GM23338 (cell line): ENCODE measurements at regions not wholly inside any gene's neighbourhood (a gene's known extent, or its start where the extent isn't known, plus 50 kb on each side); places are given as distances from the start of the nearest gene placed in this dataset.

Experiments used
- ATAC-seq: fragments of 200-7000 bp; cut with Tn5 transposase; 3 replicates; pipeline ENCODE4 v1.9.1; 2020
- DNase-seq: peaks from one replicate; pipeline ENCODE4 v3.0.0-alpha.2; 2015; ENCODE audit warnings: low spot score
- H2AFZ ChIP-seq: fragments of 200-600 bp; sonication (generic); 2 replicates; pipeline ENCODE4 v1.8.0; 2016; ENCODE audit warnings: antibody characterized with exemption, mild to moderate bottlenecking, moderate library complexity
- H3F3A ChIP-seq: fragments of 200-600 bp; sonication (generic); replicated peaks from 2 replicates; pipeline ENCODE4 v1.8.0; 2017; ENCODE audit warnings: antibody characterized with exemption, mixed run types, low read depth
- H3K27ac ChIP-seq: fragments of 200-600 bp; sonication (generic); 2 replicates; pipeline ENCODE4 v1.6.1; 2016; ENCODE audit warnings: low read depth
- H3K27me3 ChIP-seq: fragments of 200-600 bp; sonication (generic); 2 replicates; pipeline ENCODE4 v1.8.0; 2016; ENCODE audit warnings: mild to moderate bottlenecking, mixed run types, moderate library complexity; ENCODE audit not compliant: insufficient read depth
- H3K36me3 ChIP-seq: fragments of 200-600 bp; sonication (generic); 2 replicates; pipeline ENCODE4 v1.8.0; 2016; ENCODE audit warnings: mild to moderate bottlenecking; ENCODE audit not compliant: insufficient read depth
- H3K4me1 ChIP-seq: fragments of 200-600 bp; sonication (generic); 2 replicates; pipeline ENCODE4 v1.8.0; 2016; ENCODE audit warnings: mild to moderate bottlenecking, moderate library complexity; ENCODE audit not compliant: insufficient read depth
- H3K4me2 ChIP-seq: fragments of 200-600 bp; sonication (generic); 2 replicates; pipeline ENCODE4 v1.7.1; 2017; ENCODE audit warnings: mixed run types
- H3K4me3 ChIP-seq: fragments of 200-600 bp; sonication (generic); 2 replicates; pipeline ENCODE4 v1.6.1; 2016; ENCODE audit warnings: mixed run types
- H3K79me2 ChIP-seq: fragments of 200-600 bp; sonication (generic); replicated peaks from 2 replicates; pipeline ENCODE4 v1.8.0; 2017; ENCODE audit warnings: mild to moderate bottlenecking; ENCODE audit not compliant: insufficient read depth
- H3K9me2 ChIP-seq: fragments of 200-600 bp; sonication (generic); 2 replicates; pipeline ENCODE4 v1.8.0; 2017; ENCODE audit not compliant: insufficient read depth
- H4K20me1 ChIP-seq: fragments of 200-600 bp; sonication (generic); replicated peaks from 2 replicates; pipeline ENCODE4 v1.8.0; 2017; ENCODE audit warnings: mild to moderate bottlenecking; ENCODE audit not compliant: insufficient read depth
- H3K27ac Mint-ChIP-seq: 2 replicates; pipeline ENCODE4 v1.8.0; 2020; ENCODE audit warnings: inconsistent platforms, mild to moderate bottlenecking, moderate library complexity, mixed read lengths
- H3K27me3 Mint-ChIP-seq: 3 replicates; pipeline ENCODE4 v1.8.0; 2022; ENCODE audit warnings: low read depth, mild to moderate bottlenecking, moderate library complexity, mixed read lengths, inconsistent platforms; ENCODE audit not compliant: insufficient read depth, poor library complexity
- H3K36me3 Mint-ChIP-seq: 3 replicates; pipeline ENCODE4 v1.8.0; 2021; ENCODE audit warnings: low read depth, mild to moderate bottlenecking, inconsistent platforms, moderate library complexity, mixed read lengths
- H3K4me1 Mint-ChIP-seq: 3 replicates; pipeline ENCODE4 v1.8.0; 2020; ENCODE audit warnings: mild to moderate bottlenecking, inconsistent platforms, mixed read lengths
- H3K4me3 Mint-ChIP-seq: 3 replicates; pipeline ENCODE4 v1.8.0; 2021; ENCODE audit warnings: moderate library complexity, mild to moderate bottlenecking, inconsistent platforms, mixed read lengths
- H3K9me3 Mint-ChIP-seq: 3 replicates; pipeline ENCODE4 v1.8.0; 2020; ENCODE audit warnings: moderate library complexity, mild to moderate bottlenecking, inconsistent platforms, mixed read lengths
- CREB1 ChIP-seq: fragments of 250-450 bp; sonication (Bioruptor Pico); IDR thresholded peaks from 2 replicates; pipeline ENCODE4 v1.5.0; 2020; ENCODE audit warnings: low read depth, mild to moderate bottlenecking, moderate library complexity
- ETS1 ChIP-seq: IDR thresholded peaks from 2 replicates; pipeline ENCODE4 v1.6.1; 2016; ENCODE audit warnings: antibody characterized with exemption
- EZH2 ChIP-seq: fragments of 200-600 bp; sonication (generic); IDR thresholded peaks from one replicate; pipeline ENCODE4 v1.8.0; 2017; ENCODE audit warnings: antibody characterized with exemption, mild to moderate bottlenecking, low read depth; ENCODE audit not compliant: unreplicated experiment
- JUNB ChIP-seq: IDR thresholded peaks from one replicate; pipeline ENCODE4 v1.6.1; 2016; ENCODE audit warnings: antibody characterized with exemption; ENCODE audit not compliant: unreplicated experiment
- NANOG ChIP-seq: IDR thresholded peaks from 2 replicates; pipeline ENCODE4 v1.6.1; 2016; ENCODE audit warnings: antibody characterized with exemption, borderline replicate concordance
- POLR2AphosphoS5 ChIP-seq: IDR thresholded peaks from 2 replicates; pipeline ENCODE4 v1.6.1; 2016; ENCODE audit warnings: antibody characterized with exemption, low read depth
- REST ChIP-seq: IDR thresholded peaks from one replicate; pipeline ENCODE4 v1.6.1; 2018; ENCODE audit warnings: antibody characterized with exemption; ENCODE audit not compliant: unreplicated experiment
- STAT1 ChIP-seq: IDR thresholded peaks from one replicate; pipeline ENCODE4 v1.6.1; 2016; ENCODE audit warnings: antibody characterized with exemption; ENCODE audit not compliant: unreplicated experiment
- TF ChIP-seq, protein P1 (sequence below), 2 experiments: fragments of 200-600 bp in 1 of 2; sonication (generic) in 1 of 2; conservative IDR thresholded peaks; 2 replicates each; pipeline versions ENCODE4 v1.5.1 to v1.6.1; 2016 to 2017; ENCODE audit warnings: antibody characterized with exemption in 2 of 2, low read depth in 2 of 2, mild to moderate bottlenecking in 2 of 2, moderate library complexity in 1 of 2

DNA sequence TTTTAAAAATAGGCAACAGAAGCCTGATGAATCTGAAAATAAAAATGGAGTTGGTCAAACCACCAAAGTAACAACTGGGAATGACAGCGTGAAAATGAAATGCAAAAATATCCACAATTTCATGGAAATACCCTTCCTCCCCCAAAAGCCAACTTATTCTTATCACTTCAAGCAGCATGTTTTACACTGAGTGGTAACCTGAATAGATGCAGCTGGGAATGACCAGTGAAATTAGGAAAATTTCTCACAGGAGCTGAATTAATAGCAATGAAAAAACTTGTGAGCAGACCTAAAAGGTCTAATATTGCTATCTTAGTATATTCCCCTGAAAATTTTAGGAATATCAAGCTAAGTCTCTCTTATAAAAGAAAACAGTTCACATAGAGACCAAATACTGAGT is 239.0 kb downstream of the PCDH18 start:
- H3K27me3 ChIP-seq = no peaks in the 10 kb centered on the region
- Mint-ChIP-seq H3K36me3 (no peaks in the 10 kb centered on the region; the same call in 2 of the 3 replicates), H3K4me3 (no peak overlapping the region), H3K27me3 (no peaks in the 10 kb centered on the region), H3K9me3 (no peaks in the 10 kb centered on the region), H3K4me1 (no peaks in the 10 kb centered on the region), H3K27ac (no peak overlapping the region)
- no peaks in the 10 kb centered on the region for H3K79me2 ChIP-seq
- no peaks in the 10 kb centered on the region for H4K20me1 ChIP-seq
- TF ChIP-seq ETS1 = no peak
- no peak for TF ChIP-seq NANOG
- TF ChIP-seq POLR2AphosphoS5 = no peak
- TF ChIP-seq, protein P1, sequence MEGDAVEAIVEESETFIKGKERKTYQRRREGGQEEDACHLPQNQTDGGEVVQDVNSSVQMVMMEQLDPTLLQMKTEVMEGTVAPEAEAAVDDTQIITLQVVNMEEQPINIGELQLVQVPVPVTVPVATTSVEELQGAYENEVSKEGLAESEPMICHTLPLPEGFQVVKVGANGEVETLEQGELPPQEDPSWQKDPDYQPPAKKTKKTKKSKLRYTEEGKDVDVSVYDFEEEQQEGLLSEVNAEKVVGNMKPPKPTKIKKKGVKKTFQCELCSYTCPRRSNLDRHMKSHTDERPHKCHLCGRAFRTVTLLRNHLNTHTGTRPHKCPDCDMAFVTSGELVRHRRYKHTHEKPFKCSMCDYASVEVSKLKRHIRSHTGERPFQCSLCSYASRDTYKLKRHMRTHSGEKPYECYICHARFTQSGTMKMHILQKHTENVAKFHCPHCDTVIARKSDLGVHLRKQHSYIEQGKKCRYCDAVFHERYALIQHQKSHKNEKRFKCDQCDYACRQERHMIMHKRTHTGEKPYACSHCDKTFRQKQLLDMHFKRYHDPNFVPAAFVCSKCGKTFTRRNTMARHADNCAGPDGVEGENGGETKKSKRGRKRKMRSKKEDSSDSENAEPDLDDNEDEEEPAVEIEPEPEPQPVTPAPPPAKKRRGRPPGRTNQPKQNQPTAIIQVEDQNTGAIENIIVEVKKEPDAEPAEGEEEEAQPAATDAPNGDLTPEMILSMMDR (conservative IDR thresholded peaks at IDR 0.05; ENCODE audit: low read depth in 2 of 2) = no peak
- TF ChIP-seq EZH2 = no peak
- TF ChIP-seq CREB1 = no peak
- TF ChIP-seq REST = no peak
- no peak for TF ChIP-seq JUNB
- H3F3A ChIP-seq = no peaks in the 10 kb centered on the region
- no peak overlapping the region for H3K27ac ChIP-seq
- H3K36me3 ChIP-seq = no peaks in the 10 kb centered on the region
- H2AFZ ChIP-seq = no peak overlapping the region
- DNase-seq (no peak), ATAC-seq (no peak)
- H3K4me3 ChIP-seq = no peak overlapping the region
- H3K9me2 ChIP-seq = no peaks in the 10 kb centered on the region
- no peak overlapping the region for H3K4me2 ChIP-seq
- H3K4me1 ChIP-seq = no peaks in the 10 kb centered on the region

- Mint-ChIP-seq H3K4me1 (no peaks in the 10 kb centered on the region), H3K4me3 (no peak overlapping the region), H3K9me3 (no peaks in the 10 kb centered on the region), H3K27me3 (no peaks in the 10 kb centered on the region), H3K36me3 (no peaks in the 10 kb centered on the region; the same call in 2 of the 3 replicates), H3K27ac (no peak overlapping the region)
- Histone ChIP-seq H3K27ac (no peak overlapping the region), H3K4me3 (no peak overlapping the region), H3K4me1 (no peaks in the 10 kb centered on the region), H3K27me3 (no peaks in the 10 kb centered on the region), H3K4me2 (no peak overlapping the region), H3K9me2 (0 out of 2 replicates have a peak, but pooled peaks cover 2% of the 10 kb centered on the region), H3K79me2 (no peaks in the 10 kb centered on the region), H4K20me1 (no peaks in the 10 kb centered on the region), H3F3A (no peaks in the 10 kb centered on the region), H2AFZ (no peak overlapping the region), H3K36me3 (no peaks in the 10 kb centered on the region)
- TF ChIP-seq, protein P1 (conservative IDR thresholded peaks at IDR 0.05; ENCODE audit: low read depth in 2 of 2) = peak; percentile 50 to 65
- TF ChIP-seq STAT1 (no peak), CREB1 (no peak), REST (no peak)
- ATAC-seq (peak; percentile 58), DNase-seq (peak; percentile 48)
Observed at GRCh38 chr4:137283737-137284136, 248.6 kb downstream of the PCDH18 start.
